ENCODE measurements at regions not wholly inside any gene's neighbourhood (a gene's known extent, or its start where the extent isn't known, plus 50 kb on each side); places are given as distances from the start of the nearest gene placed in this dataset.

DNA sequence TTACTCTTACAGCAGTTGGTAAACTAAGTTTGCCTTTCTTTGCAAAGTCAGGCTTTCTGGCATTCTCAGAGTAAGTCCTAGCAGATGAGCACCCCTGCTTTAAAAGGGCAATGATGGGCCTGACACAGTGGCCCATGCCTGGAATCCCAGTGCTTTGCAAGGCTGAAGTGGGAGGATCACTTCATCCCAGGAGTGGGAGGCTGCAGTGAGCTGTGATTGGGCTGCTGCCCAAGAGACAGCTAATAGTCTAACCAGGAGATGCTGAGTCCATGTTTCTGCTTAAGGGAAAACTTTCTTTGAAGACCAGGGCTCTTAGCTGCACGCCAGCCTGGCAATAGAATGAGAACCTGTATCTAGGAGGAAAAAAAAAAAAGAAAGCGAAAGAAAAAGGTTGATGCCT is 100.2 kb upstream of the MPP7 start:
- H3K27ac ChIP-seq, result no peak overlapping the region
- H3K36me3 ChIP-seq, result no peaks in the 10 kb centered on the region
- H3K4me1 ChIP-seq, result no peaks in the 10 kb centered on the region
- ATAC-seq (no peak), DNase-seq (no peak)
- intact Hi-C loops (cut with DNase I), result no loop called here
- TF ChIP-seq, protein P1, sequence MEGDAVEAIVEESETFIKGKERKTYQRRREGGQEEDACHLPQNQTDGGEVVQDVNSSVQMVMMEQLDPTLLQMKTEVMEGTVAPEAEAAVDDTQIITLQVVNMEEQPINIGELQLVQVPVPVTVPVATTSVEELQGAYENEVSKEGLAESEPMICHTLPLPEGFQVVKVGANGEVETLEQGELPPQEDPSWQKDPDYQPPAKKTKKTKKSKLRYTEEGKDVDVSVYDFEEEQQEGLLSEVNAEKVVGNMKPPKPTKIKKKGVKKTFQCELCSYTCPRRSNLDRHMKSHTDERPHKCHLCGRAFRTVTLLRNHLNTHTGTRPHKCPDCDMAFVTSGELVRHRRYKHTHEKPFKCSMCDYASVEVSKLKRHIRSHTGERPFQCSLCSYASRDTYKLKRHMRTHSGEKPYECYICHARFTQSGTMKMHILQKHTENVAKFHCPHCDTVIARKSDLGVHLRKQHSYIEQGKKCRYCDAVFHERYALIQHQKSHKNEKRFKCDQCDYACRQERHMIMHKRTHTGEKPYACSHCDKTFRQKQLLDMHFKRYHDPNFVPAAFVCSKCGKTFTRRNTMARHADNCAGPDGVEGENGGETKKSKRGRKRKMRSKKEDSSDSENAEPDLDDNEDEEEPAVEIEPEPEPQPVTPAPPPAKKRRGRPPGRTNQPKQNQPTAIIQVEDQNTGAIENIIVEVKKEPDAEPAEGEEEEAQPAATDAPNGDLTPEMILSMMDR (IDR thresholded peaks at IDR 0.05), result no peak
- H3K27me3 ChIP-seq, result no peaks in the 10 kb centered on the region
- no peaks in the 10 kb centered on the region for H3K9me3 ChIP-seq
- H3K4me3 ChIP-seq, result no peak overlapping the region

DNA sequence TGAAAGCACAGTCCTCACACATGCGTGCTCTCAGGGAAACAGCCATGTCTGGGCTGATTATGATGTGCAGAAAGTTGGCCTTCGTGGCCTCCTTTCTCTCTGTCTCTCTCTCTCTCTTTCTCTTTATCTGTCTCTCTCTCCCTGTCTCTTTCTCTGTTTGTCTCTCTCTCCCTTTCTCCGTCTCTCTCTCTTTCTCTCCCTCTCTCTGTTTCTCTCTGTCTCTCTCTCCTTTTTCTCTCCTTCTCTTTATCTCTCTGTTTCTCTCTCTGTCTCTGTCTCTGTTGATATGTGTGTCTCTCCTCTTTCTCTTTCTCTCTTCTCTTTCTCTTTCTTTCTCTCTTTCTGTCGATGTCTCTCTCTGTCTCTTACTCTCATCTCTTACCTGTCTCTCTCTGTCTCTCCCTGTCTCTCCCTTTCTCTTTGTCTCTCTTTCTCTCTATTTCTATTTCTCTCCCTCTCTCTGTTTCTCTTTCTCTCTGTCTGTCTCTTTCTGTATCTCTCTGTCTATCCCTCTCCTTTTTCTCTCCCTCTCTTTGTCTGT is 105.4 kb upstream of the MPP7 start:
- no peaks in the 10 kb centered on the region for H3K36me3 ChIP-seq
- no peak for ATAC-seq
- H3K27ac ChIP-seq, result no peak overlapping the region
- peaks cover 4% of the 10 kb centered on the region for H3K27me3 ChIP-seq
- H3K9me3 ChIP-seq, result no peaks in the 10 kb centered on the region
- DNase-seq, result no peak
- intact Hi-C loops (cut with DNase I), result no loop called here
- H3K4me1 ChIP-seq, result no peaks in the 10 kb centered on the region
- TF ChIP-seq, protein P1 (IDR thresholded peaks at IDR 0.05), result no peak
- H3K4me3 ChIP-seq, result no peak overlapping the region

DNA sequence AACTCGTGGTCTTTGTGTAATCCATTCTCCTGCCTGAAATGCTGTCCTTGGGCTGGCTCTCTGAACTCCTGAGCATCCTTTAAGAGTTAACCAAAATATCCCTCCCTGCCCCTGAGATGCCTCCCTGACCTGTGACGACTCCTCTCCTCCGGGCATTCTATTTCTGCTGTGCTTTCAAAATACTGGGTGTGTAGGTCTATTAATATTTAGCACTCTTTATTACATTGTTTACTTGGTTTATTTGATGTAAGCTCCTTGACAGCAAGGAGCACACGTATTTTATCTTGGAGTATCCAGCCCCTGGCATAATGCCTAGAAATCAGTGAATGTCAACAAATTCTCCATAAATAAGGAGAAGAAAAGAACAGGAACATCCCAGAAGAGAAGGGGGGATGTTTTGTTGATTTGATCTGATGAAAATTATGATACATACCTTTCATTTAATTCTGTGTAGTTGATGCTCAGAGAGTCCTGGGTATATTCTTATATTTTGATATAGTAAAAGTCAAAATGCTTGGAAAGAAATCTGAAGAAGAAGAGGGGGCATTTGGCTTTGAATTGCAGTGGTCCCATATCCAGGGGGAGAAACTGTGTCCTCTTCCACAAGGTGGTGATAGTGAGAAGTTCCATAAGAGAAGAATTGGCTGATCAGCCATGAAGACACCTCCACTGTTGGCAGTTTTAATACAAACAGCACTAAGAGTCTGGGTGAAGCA is 107.7 kb upstream of the MPP7 start:
- intact Hi-C loops (cut with DNase I), result no loop called here
- TF ChIP-seq, protein P1 (IDR thresholded peaks at IDR 0.05), result no peak

DNA sequence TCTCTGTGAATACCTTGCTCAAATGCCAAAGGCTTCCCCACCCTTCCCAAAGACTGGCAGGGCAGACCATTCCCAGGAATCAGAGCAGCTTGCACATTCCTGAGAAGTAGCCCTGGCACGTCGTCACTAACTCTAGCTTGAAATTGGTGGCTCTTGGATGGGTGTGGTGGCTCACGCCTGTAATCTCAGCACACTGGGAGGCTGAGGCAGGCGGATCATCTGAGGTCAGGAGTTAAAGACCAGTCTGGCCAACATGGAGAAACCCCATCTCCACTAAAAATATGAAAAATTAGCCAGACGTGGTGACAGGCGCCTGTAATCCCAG is 108.2 kb upstream of the MPP7 start:
- H3K9me3 ChIP-seq, result no peaks in the 10 kb centered on the region
- DNase-seq (no peak), ATAC-seq (no peak)
- TF ChIP-seq, protein P1 (IDR thresholded peaks at IDR 0.05), result no peak
- H3K4me1 ChIP-seq, result no peaks in the 10 kb centered on the region
- peaks cover 4% of the 10 kb centered on the region for H3K27me3 ChIP-seq
- intact Hi-C loops (cut with DNase I), result no loop called here
- H3K4me3 ChIP-seq, result no peak overlapping the region
- H3K36me3 ChIP-seq, result no peaks in the 10 kb centered on the region
- no peak overlapping the region for H3K27ac ChIP-seq

More for the DNA sequence above, 107.7 kb upstream of the MPP7 start:
- peaks cover 4% of the 10 kb centered on the region for H3K27me3 ChIP-seq
- no peak overlapping the region for H3K4me3 ChIP-seq
- H3K36me3 ChIP-seq, result no peaks in the 10 kb centered on the region
- no peaks in the 10 kb centered on the region for H3K9me3 ChIP-seq
- peak; percentile 79 for ATAC-seq
- no peak overlapping the region for H3K27ac ChIP-seq
- no peak for DNase-seq
- no peaks in the 10 kb centered on the region for H3K4me1 ChIP-seq

DNA sequence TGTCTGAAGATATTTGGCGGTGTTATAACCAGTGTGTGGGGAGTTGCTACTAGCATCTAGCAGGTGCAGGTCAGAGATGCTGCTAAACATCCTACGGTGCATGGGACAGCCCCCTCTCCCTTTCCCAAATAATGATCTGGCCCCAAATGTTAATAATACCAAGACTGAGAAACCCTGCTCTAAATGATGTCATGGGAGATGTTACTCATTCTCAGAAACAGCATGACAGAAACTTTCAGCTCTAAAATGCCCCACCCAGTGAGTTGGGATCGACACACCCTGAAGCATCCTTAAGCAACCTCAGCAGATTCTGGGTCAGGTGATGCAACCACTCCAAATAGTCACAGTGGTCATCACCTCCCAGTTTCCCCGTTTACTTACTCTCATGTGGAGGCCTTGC is 108.8 kb upstream of the MPP7 start:
- intact Hi-C loops (cut with DNase I), result no loop called here
- no peak for DNase-seq

More for the DNA sequence above, 108.8 kb upstream of the MPP7 start:
- Histone ChIP-seq H3K27me3 (peaks cover 4% of the 10 kb centered on the region), H3K36me3 (no peaks in the 10 kb centered on the region), H3K4me3 (no peak overlapping the region), H3K4me1 (no peaks in the 10 kb centered on the region), H3K9me3 (no peaks in the 10 kb centered on the region), H3K27ac (no peak overlapping the region)
- ATAC-seq, result peak; percentile 58
- TF ChIP-seq, protein P1 (IDR thresholded peaks at IDR 0.05), result no peak

All from upper lobe of right lung (tissue), 1 donor.